K562 (cell line): ENCODE measurements at regions not wholly inside any gene's neighbourhood (a gene's known extent, or its start where the extent isn't known, plus 50 kb on each side); places are given as distances from the start of the nearest gene placed in this dataset.

Experiments used
- ATAC-seq: fragments of 200-7000 bp; cut with Tn5 transposase; 3 replicates; pipeline ENCODE4 v1.9.1; 2020; ENCODE audit warnings: moderate library complexity
- BruUV-seq: library from RNA; stranded (reverse); fragments of 400-500 nt; replicated peaks from 2 replicates; lab custom pipeline; 2021; lab: Mats Ljungman, UMichigan
- CTCF ChIA-PET: fragments of 300-600 bp; formaldehyde crosslinking; extraction: SDS; loops from one replicate; lab custom pipeline; 2021; ENCODE audit warnings: low intra/inter-chr PET ratio; lab: Yijun Ruan, JAX
- POLR2A ChIA-PET: fragments of 300-600, 350-650 bp; sonication (Branson Sonifier 250); formaldehyde crosslinking; extraction: SDS; loops from one replicate; lab custom pipeline; 2021; ENCODE audit warnings: antibody characterized with exemption, inconsistent platforms; lab: Yijun Ruan, JAX
- DNase-seq, 4 experiments: peaks; one replicate each; pipeline versions ENCODE4 v3.0.0 to v3.0.0-alpha.2; 2011 to 2018; ENCODE audit warnings: low spot score in 3 of 4, mixed read lengths in 3 of 4; ENCODE audit errors: extremely low read depth in 1 of 4
- FAIRE-seq: peaks from 2 replicates; lab custom pipeline; 2011; peaks lifted over from hg19 to GRCh38; lab: Jason Lieb, UNC
- H2AFZ ChIP-seq: 2 replicates; pipeline ENCODE4 v1.6.0; 2011; ENCODE audit warnings: low read depth, low read length, control low read depth, inconsistent platforms
- H3K27ac ChIP-seq: fragments of 200-600 bp; 3 replicates; pipeline ENCODE4 v1.8.0; 2011; ENCODE audit warnings: low read depth, mild to moderate bottlenecking, control low read depth, inconsistent platforms, low read length, moderate library complexity, mixed read lengths; ENCODE audit errors: extremely low read depth
- H3K27me3 ChIP-seq, 2 experiments: fragments of 300-600 bp in 1 of 2; 2 replicates in 1 of 2; 3 replicates in 1 of 2; pipeline versions ENCODE4 v1.6.0 to v1.8.0; 2011; ENCODE audit warnings: inconsistent platforms in 2 of 2, low read length in 2 of 2, mild to moderate bottlenecking in 1 of 2, mixed read lengths in 1 of 2, moderate library complexity in 1 of 2; ENCODE audit not compliant: control insufficient read depth in 2 of 2, insufficient read depth in 2 of 2
- H3K36me3 ChIP-seq: fragments of 300-600 bp; 3 replicates; pipeline ENCODE4 v1.8.0; 2011; ENCODE audit warnings: mild to moderate bottlenecking, low read length, inconsistent platforms; ENCODE audit not compliant: control insufficient read depth, insufficient read depth
- H3K4me1 ChIP-seq, 2 experiments: fragments of 200-600 bp in 1 of 2; replicated peaks in 1 of 2; 2 replicates in 1 of 2; 3 replicates in 1 of 2; pipeline versions ENCODE4 v1.5.1 to v1.8.0; 2011; ENCODE audit warnings: inconsistent platforms in 2 of 2, low read length in 2 of 2, mild to moderate bottlenecking in 1 of 2, mixed read lengths in 1 of 2, moderate library complexity in 1 of 2; ENCODE audit not compliant: control insufficient read depth in 2 of 2, insufficient read depth in 2 of 2
- H3K4me2 ChIP-seq: 2 replicates; pipeline ENCODE4 v1.6.1; 2011; ENCODE audit warnings: low read length, control low read depth, inconsistent platforms, mixed read lengths; ENCODE audit not compliant: insufficient read depth
- H3K4me3 ChIP-seq: fragments of 200-600 bp; sonication (generic), shearing (Covaris generic); 2 replicates; pipeline ENCODE4 v1.5.1; 2016; ENCODE audit warnings: control low read depth, inconsistent platforms
- H3K79me2 ChIP-seq: fragments of 200-600 bp; 3 replicates; pipeline ENCODE4 v1.8.0; 2011; ENCODE audit warnings: low read length, inconsistent platforms; ENCODE audit not compliant: control insufficient read depth, insufficient read depth
- H3K9ac ChIP-seq, 2 experiments: 2 replicates each; pipeline versions ENCODE4 v1.6.0 to v1.6.1; 2011; ENCODE audit warnings: low read depth in 2 of 2, low read length in 2 of 2, control low read depth in 1 of 2, inconsistent platforms in 1 of 2, mild to moderate bottlenecking in 1 of 2, mixed read lengths in 1 of 2; ENCODE audit not compliant: insufficient read depth in 1 of 2
- H3K9me1 ChIP-seq: one replicate; pipeline ENCODE4 v1.6.0; 2011; ENCODE audit warnings: inconsistent platforms, mild to moderate bottlenecking, low read length, moderate library complexity; ENCODE audit not compliant: control insufficient read depth, insufficient read depth
- H3K9me3 ChIP-seq: replicated peaks from 2 replicates; pipeline ENCODE4 v1.5.1; 2011; ENCODE audit warnings: low read depth, low read length, inconsistent platforms; ENCODE audit not compliant: control insufficient read depth, insufficient read depth
- H4K20me1 ChIP-seq: replicated peaks from 2 replicates; pipeline ENCODE4 v1.6.1; 2011; ENCODE audit warnings: low read length, inconsistent platforms, mixed read lengths; ENCODE audit not compliant: control insufficient read depth, insufficient read depth
- GABPB1 ChIP-seq: sonication (generic); formaldehyde crosslinking; IDR thresholded peaks from 2 replicates; pipeline ENCODE4 v1.8.0; 2022; ENCODE audit warnings: mild to moderate bottlenecking, missing genetic modification reagents
- ILF3 ChIP-seq: fragments of 450-650 bp; IDR thresholded peaks from 2 replicates; pipeline ENCODE4 v1.6.1; 2018; ENCODE audit warnings: antibody characterized with exemption, mild to moderate bottlenecking, moderate library complexity, borderline replicate concordance
- MTA1 ChIP-seq: fragments of 450-650 bp; IDR thresholded peaks from 2 replicates; pipeline ENCODE4 v1.6.1; 2017; ENCODE audit warnings: borderline replicate concordance
- PRMT5 ChIP-seq: sonication (generic); formaldehyde crosslinking; IDR thresholded peaks from 2 replicates; pipeline ENCODE4 v1.5.0; 2020; ENCODE audit warnings: missing genetic modification reagents
- ZC3H8 ChIP-seq: fragments of 450-650 bp; IDR thresholded peaks from 2 replicates; pipeline ENCODE4 v1.6.1; 2017
- WGBS: fragments of 100-300 bp; shearing (Covaris generic); methylation state at CpG from one replicate; pipeline ENCODE4 v1.1.6; 2016; ENCODE audit warnings: low coverage, mixed read lengths; ENCODE audit not compliant: insufficient coverage; ENCODE audit errors: missing lambda C conversion rate; 5-methylcytosine and 5-hydroxymethylcytosine counted together
- in situ Hi-C: fragments of 300-500 bp; cut with MboI; formaldehyde crosslinking; loops from 4 replicates; pipeline ENCODE4 v1.15.0; 2018; ENCODE audit warnings: inconsistent platforms, mixed read lengths
- intact Hi-C: fragments of 100-400 bp; cut with micrococcal nuclease; formaldehyde crosslinking; loops from 2 replicates; pipeline ENCODE4 v1.14.2; 2022
- TF ChIP-seq, protein P1 (sequence below): fragments of 450-650 bp; IDR thresholded peaks from 2 replicates; pipeline ENCODE4 v1.6.1; 2018; ENCODE audit not compliant: partially characterized antibody
- TF ChIP-seq, protein P2 (sequence below): fragments of 450-650 bp; IDR thresholded peaks from 2 replicates; pipeline ENCODE4 v1.7.0; 2016; ENCODE audit warnings: borderline replicate concordance
- TF ChIP-seq, protein P3 (sequence below): sonication (generic); formaldehyde crosslinking; IDR thresholded peaks from 2 replicates; pipeline ENCODE4 v1.9.0; 2022; ENCODE audit warnings: mild to moderate bottlenecking, missing genetic modification reagents

DNA sequence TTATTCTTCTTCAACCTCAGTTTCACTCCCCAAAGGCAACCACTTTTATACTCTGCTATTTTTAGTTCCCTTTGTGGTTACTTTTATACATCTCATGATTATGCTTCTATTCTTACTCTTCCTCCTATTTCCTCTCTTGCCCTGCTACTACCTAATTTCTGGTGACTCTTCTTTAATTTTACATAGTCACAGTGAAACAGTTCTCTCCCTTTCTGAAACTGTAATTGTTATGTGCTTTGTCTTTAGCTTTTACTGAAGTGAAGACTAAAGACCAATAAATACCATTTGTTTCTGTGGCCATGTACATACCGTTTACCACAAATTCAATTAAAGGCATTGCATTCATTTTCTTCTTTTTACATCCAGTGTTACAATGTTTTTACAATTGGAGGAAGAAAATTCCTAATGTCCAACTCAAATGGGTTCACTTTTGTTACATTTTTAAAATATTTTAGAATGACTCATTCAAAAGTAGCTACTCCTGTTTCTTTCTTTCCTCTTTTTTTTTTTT lies 410.6 kb downstream of the PSAT1 start:
- H3K79me2 ChIP-seq: no peaks in the 10 kb centered on the region
- no peaks in the 10 kb centered on the region for H3K36me3 ChIP-seq
- 0% methylated on average over 1 of the region's 1 CpG for WGBS
- intact Hi-C loops (no loop called here), in situ Hi-C loops (no loop called here)
- no peaks in the 10 kb centered on the region for H4K20me1 ChIP-seq
- H3K9me3 ChIP-seq: no peaks in the 10 kb centered on the region
- no peak overlapping the region for H3K4me3 ChIP-seq
- no peak overlapping the region for H3K9ac ChIP-seq
- no peak overlapping the region for H3K4me2 ChIP-seq
- no peak for FAIRE-seq
- no peaks in the 10 kb centered on the region for H3K27me3 ChIP-seq
- no peaks in the 10 kb centered on the region for H3K9me1 ChIP-seq
- no TSS peak for BruUV-seq
- ATAC-seq: no peak
- H3K27ac ChIP-seq: no peak overlapping the region
- ChIA-PET POLR2A (no interaction called here), CTCF (no interaction called here)
- no peaks in the 10 kb centered on the region for H3K4me1 ChIP-seq
- no peak for DNase-seq
- TF ChIP-seq PRMT5: no peak
- TF ChIP-seq MTA1: no peak
- TF ChIP-seq, protein P1, sequence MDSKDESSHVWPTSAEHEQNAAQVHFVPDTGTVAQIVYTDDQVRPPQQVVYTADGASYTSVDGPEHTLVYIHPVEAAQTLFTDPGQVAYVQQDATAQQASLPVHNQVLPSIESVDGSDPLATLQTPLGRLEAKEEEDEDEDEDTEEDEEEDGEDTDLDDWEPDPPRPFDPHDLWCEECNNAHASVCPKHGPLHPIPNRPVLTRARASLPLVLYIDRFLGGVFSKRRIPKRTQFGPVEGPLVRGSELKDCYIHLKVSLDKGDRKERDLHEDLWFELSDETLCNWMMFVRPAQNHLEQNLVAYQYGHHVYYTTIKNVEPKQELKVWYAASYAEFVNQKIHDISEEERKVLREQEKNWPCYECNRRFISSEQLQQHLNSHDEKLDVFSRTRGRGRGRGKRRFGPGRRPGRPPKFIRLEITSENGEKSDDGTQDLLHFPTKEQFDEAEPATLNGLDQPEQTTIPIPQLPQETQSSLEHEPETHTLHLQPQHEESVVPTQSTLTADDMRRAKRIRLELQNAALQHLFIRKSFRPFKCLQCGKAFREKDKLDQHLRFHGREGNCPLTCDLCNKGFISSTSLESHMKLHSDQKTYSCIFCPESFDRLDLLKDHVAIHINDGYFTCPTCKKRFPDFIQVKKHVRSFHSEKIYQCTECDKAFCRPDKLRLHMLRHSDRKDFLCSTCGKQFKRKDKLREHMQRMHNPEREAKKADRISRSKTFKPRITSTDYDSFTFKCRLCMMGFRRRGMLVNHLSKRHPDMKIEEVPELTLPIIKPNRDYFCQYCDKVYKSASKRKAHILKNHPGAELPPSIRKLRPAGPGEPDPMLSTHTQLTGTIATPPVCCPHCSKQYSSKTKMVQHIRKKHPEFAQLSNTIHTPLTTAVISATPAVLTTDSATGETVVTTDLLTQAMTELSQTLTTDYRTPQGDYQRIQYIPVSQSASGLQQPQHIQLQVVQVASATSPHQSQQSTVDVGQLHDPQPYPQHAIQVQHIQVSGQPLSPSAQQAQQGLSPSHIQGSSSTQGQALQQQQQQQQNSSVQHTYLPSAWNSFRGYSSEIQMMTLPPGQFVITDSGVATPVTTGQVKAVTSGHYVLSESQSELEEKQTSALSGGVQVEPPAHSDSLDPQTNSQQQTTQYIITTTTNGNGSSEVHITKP: no peak
- no peak for TF ChIP-seq ZC3H8
- TF ChIP-seq, protein P2, sequence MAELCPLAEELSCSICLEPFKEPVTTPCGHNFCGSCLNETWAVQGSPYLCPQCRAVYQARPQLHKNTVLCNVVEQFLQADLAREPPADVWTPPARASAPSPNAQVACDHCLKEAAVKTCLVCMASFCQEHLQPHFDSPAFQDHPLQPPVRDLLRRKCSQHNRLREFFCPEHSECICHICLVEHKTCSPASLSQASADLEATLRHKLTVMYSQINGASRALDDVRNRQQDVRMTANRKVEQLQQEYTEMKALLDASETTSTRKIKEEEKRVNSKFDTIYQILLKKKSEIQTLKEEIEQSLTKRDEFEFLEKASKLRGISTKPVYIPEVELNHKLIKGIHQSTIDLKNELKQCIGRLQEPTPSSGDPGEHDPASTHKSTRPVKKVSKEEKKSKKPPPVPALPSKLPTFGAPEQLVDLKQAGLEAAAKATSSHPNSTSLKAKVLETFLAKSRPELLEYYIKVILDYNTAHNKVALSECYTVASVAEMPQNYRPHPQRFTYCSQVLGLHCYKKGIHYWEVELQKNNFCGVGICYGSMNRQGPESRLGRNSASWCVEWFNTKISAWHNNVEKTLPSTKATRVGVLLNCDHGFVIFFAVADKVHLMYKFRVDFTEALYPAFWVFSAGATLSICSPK: no peak
- no peak for TF ChIP-seq GABPB1
- TF ChIP-seq, protein P3, sequence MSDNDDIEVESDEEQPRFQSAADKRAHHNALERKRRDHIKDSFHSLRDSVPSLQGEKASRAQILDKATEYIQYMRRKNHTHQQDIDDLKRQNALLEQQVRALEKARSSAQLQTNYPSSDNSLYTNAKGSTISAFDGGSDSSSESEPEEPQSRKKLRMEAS (CRISPR knock-in tag): no peak
- no peak for TF ChIP-seq ILF3
- no peak overlapping the region for H2AFZ ChIP-seq
